ENCODE measurements at regions not wholly inside any gene's neighbourhood (a gene's known extent, or its start where the extent isn't known, plus 50 kb on each side); places are given as distances from the start of the nearest gene placed in this dataset.

- no peak overlapping the region for H3K27ac Mint-ChIP-seq
- no peaks in the 10 kb centered on the region for H3K36me3 Mint-ChIP-seq (ENCODE audit: low read depth)
- no peak overlapping the region for H3K4me3 Mint-ChIP-seq
- H3K27me3 Mint-ChIP-seq: peaks cover 3% of the 10 kb centered on the region
- H3K4me1 Mint-ChIP-seq: no peaks in the 10 kb centered on the region
- no peak for ATAC-seq (replicated peaks)
- H3K9me3 Mint-ChIP-seq: peaks cover 5% of the 10 kb centered on the region
Measured at GRCh38 chr10:131848741-131849590, 51.8 kb upstream of the PPP2R2D start.

- Mint-ChIP-seq H3K27me3 (peaks cover 3% of the 10 kb centered on the region), H3K27ac (no peak overlapping the region), H3K36me3 (ENCODE audit: low read depth) (no peaks in the 10 kb centered on the region), H3K4me3 (no peak overlapping the region), H3K9me3 (peaks cover 5% of the 10 kb centered on the region), H3K4me1 (no peaks in the 10 kb centered on the region)
- ATAC-seq (replicated peaks): no peak
Measured at GRCh38 chr10:131849591-131850382, 51.0 kb upstream of the PPP2R2D start.

- H3K4me1 Mint-ChIP-seq: no peaks in the 10 kb centered on the region
- no peak overlapping the region for H3K4me3 Mint-ChIP-seq
- no peak overlapping the region for H3K27ac Mint-ChIP-seq
- H3K36me3 Mint-ChIP-seq (ENCODE audit: low read depth): no peaks in the 10 kb centered on the region
- peaks cover 5% of the 10 kb centered on the region for H3K9me3 Mint-ChIP-seq
- no peak for ATAC-seq (replicated peaks)
- H3K27me3 Mint-ChIP-seq: peaks cover 7% of the 10 kb centered on the region
Measured at GRCh38 chr10:131850383-131850870, 50.4 kb upstream of the PPP2R2D start.

Data from activated T-helper 17 cell treated with anti-CD3 and anti-CD28 coated beads, Interleukin-2, amount 50 U/mL, for 72 hours (primary cell).